Spleen (tissue), 11 donors: ENCODE measurements at regions not wholly inside any gene's neighbourhood (a gene's known extent, or its start where the extent isn't known, plus 50 kb on each side); places are given as distances from the start of the nearest gene placed in this dataset.

ENCODE experiments used
- DNase-seq: peaks from one replicate; pipeline ENCODE4 v3.0.0-alpha.2; 2020
- H3K27ac ChIP-seq, 8 donors: fragments of 200-600 bp; sonication (generic) in 7 of 8; 1 replicate in 4 of 8; 2 replicates in 4 of 8; pipeline versions ENCODE4 v1.5.0 to v1.8.0; 2016 to 2021; ENCODE audit warnings: inconsistent platforms in 4 of 8, mild to moderate bottlenecking in 4 of 8, moderate library complexity in 1 of 8
- H3K27me3 ChIP-seq, 7 donors: fragments of 200-600 bp; sonication (generic) in 6 of 7; replicated peaks in 1 of 7; 1 replicate in 4 of 7; 2 replicates in 3 of 7; pipeline versions ENCODE4 v1.5.0 to v1.8.0; 2016 to 2021; ENCODE audit warnings: inconsistent platforms in 3 of 7, mild to moderate bottlenecking in 1 of 7
- H3K36me3 ChIP-seq, 6 donors: fragments of 200-600 bp; sonication (generic) in 5 of 6; 1 replicate in 4 of 6; 2 replicates in 2 of 6; pipeline versions ENCODE4 v1.5.0 to v1.8.0; 2016 to 2021; ENCODE audit warnings: inconsistent platforms in 2 of 6
- H3K4me1 ChIP-seq, 6 donors: fragments of 200-600 bp; sonication (generic) in 5 of 6; 1 replicate in 3 of 6; 2 replicates in 3 of 6; pipeline versions ENCODE4 v1.5.0 to v1.8.0; 2016 to 2021; ENCODE audit warnings: inconsistent platforms in 3 of 6
- H3K4me3 ChIP-seq, 8 donors: fragments of 200-600 bp; sonication (generic) in 7 of 8; 1 replicate in 4 of 8; 2 replicates in 4 of 8; pipeline versions ENCODE4 v1.5.0 to v1.8.0; 2016 to 2021; ENCODE audit warnings: inconsistent platforms in 4 of 8, mild to moderate bottlenecking in 4 of 8, moderate library complexity in 2 of 8
- H3K9me3 ChIP-seq, 8 donors: fragments of 200-600 bp; sonication (generic) in 7 of 8; 1 replicate in 4 of 8; 2 replicates in 4 of 8; pipeline versions ENCODE4 v1.5.0 to v1.8.0; 2016 to 2021; ENCODE audit warnings: inconsistent platforms in 4 of 8
- CTCF ChIP-seq, 11 experiments: fragments of 200-600 bp in 7 of 11; fragments of 450-650 bp in 4 of 11; sonication (generic) in 4 of 11; IDR thresholded peaks in 8 of 11; conservative IDR thresholded peaks in 3 of 11; 1 replicate in 7 of 11; 2 replicates in 4 of 11; pipeline versions ENCODE4 v1.4.0 to v1.8.0; 2016 to 2021; ENCODE audit warnings: antibody characterized with exemption in 11 of 11, inconsistent platforms in 4 of 11, mild to moderate bottlenecking in 1 of 11
- POLR2A ChIP-seq, 3 donors: fragments of 450-650 bp; IDR thresholded peaks; one replicate each; pipeline ENCODE4 v1.5.1; 2017; ENCODE audit warnings: antibody characterized with exemption in 3 of 3, mild to moderate bottlenecking in 1 of 3
- POLR2AphosphoS5 ChIP-seq, 3 donors: sonication (generic); formaldehyde crosslinking; IDR thresholded peaks; one replicate each; pipeline ENCODE4 v1.5.1; 2017; ENCODE audit warnings: antibody characterized with exemption in 3 of 3
- WGBS, 5 donors: extraction: QIAGEN DNeasy Blood & Tissue Kit in 3 of 5; methylation state at CpG; one replicate each; pipeline versions ENCODE4 v1.1.5 to v1.1.7; 2013 to 2018; 5-methylcytosine and 5-hydroxymethylcytosine counted together
- intact Hi-C: fragments of 100-400 bp; cut with DNase I; formaldehyde crosslinking; loops from one replicate; pipeline ENCODE4 v1.15.0; 2023; ENCODE audit warnings: low total_unique reads
- donor health status: healthy with polysubstance abuse.
- donor health status: DM: no; HTN: no; CAD: no; lungs with moderate emphysema.
- donor health status: DM: no; HTN: no; CAD: no.
- donor health status: Bipolar disorder and iron deficiency.
- donor health status: healthy.
- donor health status: DM: no; HTN: no; CAD: no.
- donor health status: DM: yes; HTN: yes; CAD: no.

GRCh38 chr4:53815281-53815680 lies 224.0 kb upstream of the LNX1 start:
- H3K27me3 ChIP-seq = no peaks in the 10 kb centered on the region
- no peaks in the 10 kb centered on the region for H3K9me3 ChIP-seq
- intact Hi-C loops = no loop called here
- no peaks in the 10 kb centered on the region for H3K36me3 ChIP-seq
- H3K4me1 ChIP-seq = no peaks in the 10 kb centered on the region
- no peak overlapping the region for H3K4me3 ChIP-seq
- H3K27ac ChIP-seq = no peak overlapping the region
- no peak for TF ChIP-seq CTCF (IDR thresholded peaks at IDR 0.05 in 8 of 11, conservative IDR thresholded peaks at IDR 0.05 in 3 of 11)
- TF ChIP-seq POLR2AphosphoS5 (IDR thresholded peaks at IDR 0.05) = no peak
- TF ChIP-seq POLR2A (IDR thresholded peaks at IDR 0.05) = no peak
- 75 to 87% (median 80%) methylated on average over 3 of the region's 3 CpGs for WGBS, 5 donors
- DNase-seq = no peak

GRCh38 chr4:53813998-53814397 lies 222.7 kb upstream of the LNX1 start:
- no peak for DNase-seq
- H3K36me3 ChIP-seq = no peaks in the 10 kb centered on the region
- no peak overlapping the region for H3K27ac ChIP-seq
- no peaks in the 10 kb centered on the region for H3K27me3 ChIP-seq
- intact Hi-C loops = no loop called here
- no peak overlapping the region for H3K4me3 ChIP-seq
- TF ChIP-seq POLR2AphosphoS5 (IDR thresholded peaks at IDR 0.05) = no peak
- TF ChIP-seq POLR2A (IDR thresholded peaks at IDR 0.05) = no peak
- TF ChIP-seq CTCF (IDR thresholded peaks at IDR 0.05 in 8 of 11, conservative IDR thresholded peaks at IDR 0.05 in 3 of 11) = no peak
- no peaks in the 10 kb centered on the region for H3K4me1 ChIP-seq
- H3K9me3 ChIP-seq = no peaks in the 10 kb centered on the region
- WGBS, 5 donors = 84 to 93% (median 85%) methylated on average over 4 of the region's 4 CpGs

- no peak for DNase-seq
- 88 to 99% (median 92%) methylated on average over 4 of the region's 4 CpGs for WGBS, 5 donors
- Histone ChIP-seq H3K4me3 (no peak overlapping the region), H3K9me3 (no peaks in the 10 kb centered on the region), H3K4me1 (no peaks in the 10 kb centered on the region), H3K27ac (no peak overlapping the region), H3K27me3 (no peaks in the 10 kb centered on the region), H3K36me3 (no peaks in the 10 kb centered on the region)
- intact Hi-C loops = no loop called here
- TF ChIP-seq POLR2AphosphoS5 (IDR thresholded peaks at IDR 0.05) (no peak), POLR2A (IDR thresholded peaks at IDR 0.05) (no peak), CTCF (IDR thresholded peaks at IDR 0.05 in 8 of 11, conservative IDR thresholded peaks at IDR 0.05 in 3 of 11) (no peak)
Measured at GRCh38 chr4:53810643-53811042, 219.4 kb upstream of the LNX1 start.

GRCh38 chr4:53809816-53810215 lies 218.5 kb upstream of the LNX1 start:
- Histone ChIP-seq H3K9me3 (no peaks in the 10 kb centered on the region), H3K4me3 (no peak overlapping the region), H3K27me3 (no peaks in the 10 kb centered on the region), H3K36me3 (no peaks in the 10 kb centered on the region), H3K4me1 (no peaks in the 10 kb centered on the region), H3K27ac (no peak overlapping the region)
- TF ChIP-seq POLR2AphosphoS5 (IDR thresholded peaks at IDR 0.05) = no peak
- no peak for TF ChIP-seq POLR2A (IDR thresholded peaks at IDR 0.05)
- TF ChIP-seq CTCF (IDR thresholded peaks at IDR 0.05 in 8 of 11, conservative IDR thresholded peaks at IDR 0.05 in 3 of 11) = no peak
- no peak for DNase-seq
- intact Hi-C loops = no loop called here
- 86 to 90% (median 89%) methylated on average over 3 of the region's 3 CpGs for WGBS, 5 donors
